ENCODE measurements at regions not wholly inside any gene's neighbourhood (a gene's known extent, or its start where the extent isn't known, plus 50 kb on each side); places are given as distances from the start of the nearest gene placed in this dataset.

- Histone ChIP-seq H3T11ph (ENCODE audit: low read length) (no peak overlapping the region), H3K4me1 (ENCODE audit: insufficient read depth, low read length) (no peaks in the 10 kb centered on the region), H4K5ac (ENCODE audit: insufficient read length, low read depth, low read length) (no peak overlapping the region), H3K79me2 (ENCODE audit: insufficient read depth, low read length) (no peaks in the 10 kb centered on the region), H4K8ac (replicated peaks; ENCODE audit: insufficient read length, low read depth, low read length) (no peak overlapping the region), H3K27me3 (ENCODE audit: insufficient read depth, low read length) (no peaks in the 10 kb centered on the region), H2AK5ac (ENCODE audit: insufficient read length, low read length) (no peak overlapping the region), H2AFZ (ENCODE audit: low read length) (no peak overlapping the region), H2BK120ac (ENCODE audit: low read depth, low read length, poor library complexity, severe bottlenecking) (no peak overlapping the region), H3K23me2 (ENCODE audit: insufficient read length, low read depth, low read length, poor library complexity, severe bottlenecking) (no peaks in the 10 kb centered on the region), H3K9me3 (ENCODE audit: control insufficient read depth, low read depth, low read length) (no peaks in the 10 kb centered on the region), H3K9ac (ENCODE audit: extremely low read depth, insufficient read length, low read length) (no peak overlapping the region), H3K79me1 (ENCODE audit: insufficient read depth, low read depth, low read length, poor library complexity, severe bottlenecking) (no peaks in the 10 kb centered on the region), H3K27ac (ENCODE audit: insufficient read length, low read depth, low read length) (no peak overlapping the region), H2BK20ac (ENCODE audit: low read depth, low read length, poor library complexity, severe bottlenecking) (no peak overlapping the region), H2BK15ac (ENCODE audit: low read depth, low read length) (no peak overlapping the region), H3K4me2 (ENCODE audit: insufficient read depth, insufficient read length, low read length) (no peak overlapping the region), H3K18ac (ENCODE audit: insufficient read length, low read depth, low read length) (no peak overlapping the region), H4K20me1 (ENCODE audit: control insufficient read depth, insufficient read depth, insufficient read length) (no peaks in the 10 kb centered on the region), H3K4ac (ENCODE audit: low read depth, low read length) (no peak overlapping the region), H2BK12ac (ENCODE audit: insufficient read length, low read depth, low read length) (no peak overlapping the region), H3K56ac (ENCODE audit: insufficient read length, low read depth, low read length) (no peak overlapping the region), H4K91ac (ENCODE audit: insufficient read length, low read depth, low read length) (no peak overlapping the region), H3K23ac (ENCODE audit: insufficient read length, low read depth, low read length) (no peak overlapping the region), H3K14ac (ENCODE audit: insufficient read depth, low read length) (no peak overlapping the region), H2BK5ac (ENCODE audit: insufficient read length, low read length) (no peak overlapping the region)
- Mint-ChIP-seq H3K27me3 (ENCODE audit: low read depth) (no peaks in the 10 kb centered on the region), H3K4me3 (no peak overlapping the region), H3K4me1 (peaks cover 0 to 2% of the 10 kb centered on the region in 2 experiments; a peak in 2 of 4 replicates), H3K9me3 (peaks cover 0 to 2% of the 10 kb centered on the region in 2 experiments; a peak in 1 of 5 replicates), H3K27ac (no peak overlapping the region), H3K36me3 (ENCODE audit: insufficient read depth in 1 of 3, low read depth in 3 of 3) (no peaks in the 10 kb centered on the region; a peak in 1 of 7 replicates)
- no peak for DNase-seq
- no CpG with 5 or more reads among the region's 5 CpGs for WGBS (ENCODE audit: extremely low coverage, insufficient read length, low lambda C conversion rate)
- TF ChIP-seq, protein P1, sequence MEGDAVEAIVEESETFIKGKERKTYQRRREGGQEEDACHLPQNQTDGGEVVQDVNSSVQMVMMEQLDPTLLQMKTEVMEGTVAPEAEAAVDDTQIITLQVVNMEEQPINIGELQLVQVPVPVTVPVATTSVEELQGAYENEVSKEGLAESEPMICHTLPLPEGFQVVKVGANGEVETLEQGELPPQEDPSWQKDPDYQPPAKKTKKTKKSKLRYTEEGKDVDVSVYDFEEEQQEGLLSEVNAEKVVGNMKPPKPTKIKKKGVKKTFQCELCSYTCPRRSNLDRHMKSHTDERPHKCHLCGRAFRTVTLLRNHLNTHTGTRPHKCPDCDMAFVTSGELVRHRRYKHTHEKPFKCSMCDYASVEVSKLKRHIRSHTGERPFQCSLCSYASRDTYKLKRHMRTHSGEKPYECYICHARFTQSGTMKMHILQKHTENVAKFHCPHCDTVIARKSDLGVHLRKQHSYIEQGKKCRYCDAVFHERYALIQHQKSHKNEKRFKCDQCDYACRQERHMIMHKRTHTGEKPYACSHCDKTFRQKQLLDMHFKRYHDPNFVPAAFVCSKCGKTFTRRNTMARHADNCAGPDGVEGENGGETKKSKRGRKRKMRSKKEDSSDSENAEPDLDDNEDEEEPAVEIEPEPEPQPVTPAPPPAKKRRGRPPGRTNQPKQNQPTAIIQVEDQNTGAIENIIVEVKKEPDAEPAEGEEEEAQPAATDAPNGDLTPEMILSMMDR (conservative IDR thresholded peaks at IDR 0.05), result no peak
Measured at GRCh38 chr2:156134887-156135286, 197.6 kb downstream of the NR4A2 start.

Measured in H9 (cell line).